DMS53 treated with DMSO at 0.1 percent for 48 hours (cell line): ENCODE measurements at regions not wholly inside any gene's neighbourhood (a gene's known extent, or its start where the extent isn't known, plus 50 kb on each side); places are given as distances from the start of the nearest gene placed in this dataset.
"Not testable (repeated sequence)": the region's sequence is repeated elsewhere in the genome, so short reads cannot be mapped to it uniquely, and the experiment has no call there.

Experiments
- DNase-seq: peaks from one replicate; lab custom pipeline; 2025; ENCODE audit not compliant: unreplicated experiment; lab: John Stamatoyannopoulos, UW

GRCh38 chr3:134704133-134704532, 53.3 kb upstream of the KY start:
- no peak for DNase-seq

GRCh38 chr3:134704556-134704955, 53.7 kb upstream of the KY start:
- no peak for DNase-seq

- no peak for DNase-seq
Measured at GRCh38 chr3:134707908-134708597, 57.2 kb upstream of the KY start.

GRCh38 chr3:134708671-134709070, 57.8 kb upstream of the KY start:
- DNase-seq = no peak

GRCh38 chr3:134709076-134709475, 58.3 kb upstream of the KY start:
- DNase-seq = no peak

GRCh38 chr3:134709561-134710312, 58.9 kb upstream of the KY start:
- no peak for DNase-seq

- no peak for DNase-seq
Measured at GRCh38 chr3:134710313-134710680, 59.5 kb upstream of the KY start.

- DNase-seq = no peak
Measured at GRCh38 chr3:134711284-134711683, 60.5 kb upstream of the KY start.

GRCh38 chr3:134713671-134714070, 62.8 kb upstream of the KY start:
- no peak for DNase-seq

- no peak for DNase-seq
Measured at GRCh38 chr3:134718726-134719125, 67.9 kb upstream of the KY start.

- peak; percentile 6 for DNase-seq
Measured at GRCh38 chr3:134721214-134721613, 70.4 kb upstream of the KY start.

GRCh38 chr3:134722969-134723368, 72.1 kb upstream of the EPHB1 start:
- no peak for DNase-seq

- no peak for DNase-seq
Measured at GRCh38 chr3:134729649-134730048, 65.4 kb upstream of the EPHB1 start.

- DNase-seq = no peak
Measured at GRCh38 chr3:134737516-134737915, 57.5 kb upstream of the EPHB1 start.

- not testable (repeated sequence) for DNase-seq
Measured at GRCh38 chr3:134740077-134740476, 55.0 kb upstream of the EPHB1 start.

GRCh38 chr3:134742202-134742601, 52.9 kb upstream of the EPHB1 start:
- DNase-seq = no peak

GRCh38 chr3:134743006-134743405, 52.1 kb upstream of the EPHB1 start:
- DNase-seq = no peak
